ENCODE measurements at regions not wholly inside any gene's neighbourhood (a gene's known extent, or its start where the extent isn't known, plus 50 kb on each side); places are given as distances from the start of the nearest gene placed in this dataset.

GRCh38 chr16:79748629-79749028 is 148.1 kb upstream of the MAF start:
- WGBS, 2 donors: 90 to 95% methylated on average over 2 of the region's 2 CpGs
- H3K4me3 ChIP-seq: no peak overlapping the region
- no peak for DNase-seq
- no peak overlapping the region for H3K27ac ChIP-seq
- H3K4me1 ChIP-seq: no peaks in the 10 kb centered on the region
- no peak for ATAC-seq
- H3K27me3 ChIP-seq: no peaks in the 10 kb centered on the region
- H3K9me3 ChIP-seq: no peaks in the 10 kb centered on the region
- no peak for TF ChIP-seq POLR2A (IDR thresholded peaks at IDR 0.05)
- no peak for TF ChIP-seq CTCF (IDR thresholded peaks at IDR 0.05)
- H3K36me3 ChIP-seq (replicated peaks in 1 of 2; ENCODE audit: insufficient read depth in 1 of 2, low read depth in 2 of 2): no peaks in the 10 kb centered on the region
- intact Hi-C loops (cut with DNase I): no loop called here

- Histone ChIP-seq H3K9me3 (no peaks in the 10 kb centered on the region), H3K27me3 (no peaks in the 10 kb centered on the region), H3K4me1 (no peaks in the 10 kb centered on the region), H3K27ac (no peak overlapping the region), H3K36me3 (replicated peaks in 1 of 2; ENCODE audit: insufficient read depth in 1 of 2, low read depth in 2 of 2) (no peaks in the 10 kb centered on the region), H3K4me3 (no peak overlapping the region)
- ATAC-seq (no peak), DNase-seq (no peak)
- TF ChIP-seq CTCF (IDR thresholded peaks at IDR 0.05): no peak
- WGBS, 2 donors: 88 to 95% methylated on average over 6 of the region's 6 CpGs
- intact Hi-C loops (cut with DNase I): no loop called here
Observed at GRCh38 chr16:79747688-79748087, 147.2 kb upstream of the MAF start.

GRCh38 chr16:79740252-79740651 is 139.7 kb upstream of the MAF start:
- 86 to 91% methylated on average over 5 of the region's 5 CpGs for WGBS, 2 donors
- Histone ChIP-seq H3K27ac (no peak overlapping the region), H3K9me3 (no peaks in the 10 kb centered on the region), H3K4me3 (no peak overlapping the region), H3K36me3 (replicated peaks in 1 of 2; ENCODE audit: insufficient read depth in 1 of 2, low read depth in 2 of 2) (no peaks in the 10 kb centered on the region), H3K4me1 (no peaks in the 10 kb centered on the region), H3K27me3 (no peaks in the 10 kb centered on the region)
- ATAC-seq: no peak
- no peak for DNase-seq
- TF ChIP-seq CTCF (IDR thresholded peaks at IDR 0.05): no peak
- no peak for TF ChIP-seq POLR2A (IDR thresholded peaks at IDR 0.05)
- intact Hi-C loops (cut with DNase I): no loop called here

- no peak for TF ChIP-seq POLR2A (IDR thresholded peaks at IDR 0.05)
- no peak for TF ChIP-seq CTCF (IDR thresholded peaks at IDR 0.05)
- intact Hi-C loops (cut with DNase I): no loop called here
- H3K36me3 ChIP-seq (replicated peaks in 1 of 2; ENCODE audit: insufficient read depth in 1 of 2, low read depth in 2 of 2): no peaks in the 10 kb centered on the region
- no peak overlapping the region for H3K4me3 ChIP-seq
- no peak for DNase-seq
- H3K9me3 ChIP-seq: no peaks in the 10 kb centered on the region
- no peaks in the 10 kb centered on the region for H3K4me1 ChIP-seq
- H3K27me3 ChIP-seq: no peaks in the 10 kb centered on the region
- ATAC-seq: no peak
- H3K27ac ChIP-seq: no peak overlapping the region
Observed at GRCh38 chr16:79735271-79735670, 134.7 kb upstream of the MAF start.

GRCh38 chr16:79734721-79735120 is 134.2 kb upstream of the MAF start:
- no peaks in the 10 kb centered on the region for H3K4me1 ChIP-seq
- TF ChIP-seq POLR2A (IDR thresholded peaks at IDR 0.05) (no peak), CTCF (IDR thresholded peaks at IDR 0.05) (no peak)
- ATAC-seq (no peak), DNase-seq (no peak)
- no peaks in the 10 kb centered on the region for H3K9me3 ChIP-seq
- no peak overlapping the region for H3K27ac ChIP-seq
- H3K36me3 ChIP-seq (replicated peaks in 1 of 2; ENCODE audit: insufficient read depth in 1 of 2, low read depth in 2 of 2): no peaks in the 10 kb centered on the region
- 58 to 62% methylated on average over 2 of the region's 2 CpGs for WGBS, 2 donors
- no peaks in the 10 kb centered on the region for H3K27me3 ChIP-seq
- intact Hi-C loops (cut with DNase I): no loop called here
- no peak overlapping the region for H3K4me3 ChIP-seq
